IMR-90 (cell line): ENCODE measurements at regions not wholly inside any gene's neighbourhood (a gene's known extent, or its start where the extent isn't known, plus 50 kb on each side); places are given as distances from the start of the nearest gene placed in this dataset.

Experiments used
- ATAC-seq: fragments of 200-7000 bp; cut with Tn5 transposase; 2 replicates; pipeline ENCODE4 v1.9.1; 2020; ENCODE audit warnings: low read depth, mild to moderate bottlenecking, moderate library complexity
- BruUV-seq: library from RNA; stranded (reverse); fragments of 400-500 nt; replicated peaks from 2 replicates; lab custom pipeline; 2021; lab: Mats Ljungman, UMichigan
- CTCF ChIA-PET: fragments of 300-600 bp; formaldehyde crosslinking; extraction: SDS; loops from one replicate; lab custom pipeline; 2021; ENCODE audit warnings: antibody characterized with exemption; lab: Yijun Ruan, JAX
- POLR2A ChIA-PET: fragments of 300-600 bp; sonication (Branson Sonifier 250); formaldehyde crosslinking; loops from one replicate; lab custom pipeline; 2022; ENCODE audit warnings: antibody characterized with exemption; ENCODE audit not compliant: unreplicated experiment; lab: Charles Lee
- DNase-seq: peaks from one replicate; pipeline ENCODE4 v3.0.0; 2013
- H2AFZ ChIP-seq: replicated peaks from 2 replicates; pipeline ENCODE3; 2013; ENCODE audit warnings: low read length, mild to moderate bottlenecking; ENCODE audit not compliant: poor library complexity
- H2AK5ac ChIP-seq: 2 replicates; pipeline ENCODE4 v1.6.1; 2013; ENCODE audit warnings: low read depth, low read length, inconsistent platforms
- H2AK9ac ChIP-seq: replicated peaks from 2 replicates; pipeline ENCODE3; 2013; ENCODE audit warnings: mild to moderate bottlenecking, low read depth, low read length, moderate library complexity; ENCODE audit not compliant: poor library complexity
- H2BK120ac ChIP-seq: 2 replicates; pipeline ENCODE4 v1.6.1; 2013; ENCODE audit warnings: low read depth, low read length, inconsistent platforms
- H2BK15ac ChIP-seq: 3 replicates; pipeline ENCODE4 v1.6.1; 2013; ENCODE audit warnings: low read depth, low read length, inconsistent platforms
- H2BK20ac ChIP-seq: 2 replicates; pipeline ENCODE4 v1.6.1; 2013; ENCODE audit warnings: low read depth, mild to moderate bottlenecking, inconsistent platforms, low read length, moderate library complexity
- H2BK5ac ChIP-seq: 2 replicates; pipeline ENCODE4 v1.6.1; 2013; ENCODE audit warnings: mild to moderate bottlenecking, low read depth, low read length, inconsistent platforms; ENCODE audit not compliant: poor library complexity, severe bottlenecking
- H3K14ac ChIP-seq: replicated peaks from 2 replicates; pipeline ENCODE4 v1.6.1; 2013; ENCODE audit warnings: low read depth, low read length, inconsistent platforms
- H3K18ac ChIP-seq: 2 replicates; pipeline ENCODE4 v1.6.1; 2013; ENCODE audit warnings: low read depth, low read length, control low read depth
- H3K23ac ChIP-seq: 2 replicates; pipeline ENCODE4 v1.6.1; 2013; ENCODE audit warnings: low read depth, low read length, inconsistent platforms
- H3K27ac ChIP-seq: 2 replicates; pipeline ENCODE4 v1.5.1; 2013; ENCODE audit warnings: mild to moderate bottlenecking, control low read depth, low read length; ENCODE audit not compliant: insufficient read depth
- H3K27me3 ChIP-seq: 2 replicates; pipeline ENCODE4 v1.6.1; 2013; ENCODE audit warnings: low read length; ENCODE audit not compliant: control insufficient read depth, insufficient read depth
- H3K36me3 ChIP-seq: 2 replicates; pipeline ENCODE4 v1.6.1; 2013; ENCODE audit warnings: low read length, mixed read lengths; ENCODE audit not compliant: control insufficient read depth, insufficient read depth
- H3K4ac ChIP-seq: 2 replicates; pipeline ENCODE4 v1.6.1; 2013; ENCODE audit warnings: low read depth, low read length, inconsistent platforms
- H3K4me1 ChIP-seq: 2 replicates; pipeline ENCODE4 v1.6.1; 2013; ENCODE audit warnings: low read length, mixed read lengths; ENCODE audit not compliant: control insufficient read depth, insufficient read depth
- H3K4me2 ChIP-seq: 2 replicates; pipeline ENCODE4 v1.6.1; 2013; ENCODE audit warnings: low read depth, mild to moderate bottlenecking, control low read depth, low read length, moderate library complexity
- H3K4me3 ChIP-seq: 2 replicates; pipeline ENCODE4 v1.5.1; 2013; ENCODE audit warnings: low read depth, mild to moderate bottlenecking, control low read depth, low read length, moderate library complexity; ENCODE audit not compliant: insufficient read depth
- H3K56ac ChIP-seq: 2 replicates; pipeline ENCODE4 v1.6.1; 2013; ENCODE audit warnings: low read length, inconsistent platforms; ENCODE audit not compliant: insufficient read depth; ENCODE audit errors: extremely low read depth
- H3K79me1 ChIP-seq, 2 experiments: 2 replicates each; pipeline ENCODE4 v1.6.1; 2013; ENCODE audit warnings: low read length in 2 of 2, inconsistent platforms in 1 of 2, low read depth in 1 of 2
- H3K9ac ChIP-seq: 2 replicates; pipeline ENCODE4 v1.6.1; 2013; ENCODE audit warnings: low read depth, low read length, control low read depth
- H3K9me1 ChIP-seq: 2 replicates; pipeline ENCODE4 v1.6.1; 2013; ENCODE audit warnings: low read length, inconsistent platforms; ENCODE audit not compliant: insufficient read depth
- H3K9me3 ChIP-seq: 2 replicates; pipeline ENCODE4 v1.6.1; 2013; ENCODE audit warnings: low read length; ENCODE audit not compliant: control insufficient read depth, insufficient read depth
- H4K20me1 ChIP-seq: 2 replicates; pipeline ENCODE4 v1.6.1; 2013; ENCODE audit warnings: low read length, inconsistent platforms; ENCODE audit not compliant: insufficient read depth
- H4K5ac ChIP-seq: 2 replicates; pipeline ENCODE4 v1.6.1; 2013; ENCODE audit warnings: mild to moderate bottlenecking, low read depth, low read length, control low read depth
- H4K8ac ChIP-seq, 2 experiments: 2 replicates each; pipeline ENCODE4 v1.6.1; 2013; ENCODE audit warnings: low read depth in 2 of 2, low read length in 2 of 2, control low read depth in 1 of 2, inconsistent platforms in 1 of 2
- H4K91ac ChIP-seq: 2 replicates; pipeline ENCODE4 v1.6.1; 2013; ENCODE audit warnings: low read depth, low read length, inconsistent platforms; ENCODE audit not compliant: insufficient read depth
- MAFK ChIP-seq: IDR thresholded peaks from 2 replicates; pipeline ENCODE4 v1.6.1; 2012; ENCODE audit warnings: low read depth, low read length, improper control_type of control experiment
- WGBS, 2 experiments: methylation state at CpG; one replicate each; pipeline versions ENCODE4 v1.1.5 to v1.1.7; 2013; ENCODE audit warnings: missing lambda C conversion rate in 2 of 2; ENCODE audit not compliant: insufficient read length in 1 of 2; ENCODE audit errors: extremely low coverage in 2 of 2; 5-methylcytosine and 5-hydroxymethylcytosine counted together
- dilution Hi-C: fragments of 300-500 bp; cut with HindIII; formaldehyde crosslinking; loops from one replicate; pipeline ENCODE4 v1.14.3; 2018; ENCODE audit warnings: low sequenced_read_pairs; ENCODE audit not compliant: unreplicated experiment
- in situ Hi-C: fragments of 300-500 bp; cut with MboI; formaldehyde crosslinking; loops from 3 replicates; pipeline ENCODE4 v1.14.3; 2019; ENCODE audit warnings: low sequenced_read_pairs, inconsistent platforms, mixed read lengths
- intact Hi-C: fragments of 100-400 bp; cut with micrococcal nuclease; formaldehyde crosslinking; loops from 2 replicates; pipeline ENCODE4 v1.10.0; 2022
- TF ChIP-seq, protein P1 (sequence below): fragments of 150-350 bp; IDR thresholded peaks from 2 replicates; pipeline ENCODE4 v1.6.1; 2016; ENCODE audit warnings: low read depth, mild to moderate bottlenecking, low read length, moderate library complexity, borderline replicate concordance

DNA sequence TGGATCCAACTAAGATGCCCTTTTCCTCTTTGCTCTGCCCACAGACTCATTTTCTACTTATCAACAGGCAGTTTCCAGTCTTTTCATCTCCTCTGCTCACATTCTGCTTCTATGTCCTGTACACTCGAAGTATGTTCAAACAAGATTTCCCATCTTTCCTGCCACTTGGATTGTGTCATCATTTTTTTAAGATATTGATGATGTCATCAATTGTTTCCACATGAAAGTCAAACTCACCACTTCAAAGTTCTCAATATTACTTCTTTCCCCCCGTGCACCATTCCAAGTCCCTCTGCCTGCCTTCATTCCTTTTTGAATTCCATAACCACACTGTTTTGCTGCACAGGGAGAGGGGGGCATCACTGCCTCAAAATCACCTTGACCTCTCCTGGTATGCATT, 175.0 kb upstream of the RFX3 start:
- DNase-seq (no peak), ATAC-seq (no peak)
- intact Hi-C loops, result no loop called here
- dilution Hi-C loops, result no loop called here
- TF ChIP-seq, protein P1, sequence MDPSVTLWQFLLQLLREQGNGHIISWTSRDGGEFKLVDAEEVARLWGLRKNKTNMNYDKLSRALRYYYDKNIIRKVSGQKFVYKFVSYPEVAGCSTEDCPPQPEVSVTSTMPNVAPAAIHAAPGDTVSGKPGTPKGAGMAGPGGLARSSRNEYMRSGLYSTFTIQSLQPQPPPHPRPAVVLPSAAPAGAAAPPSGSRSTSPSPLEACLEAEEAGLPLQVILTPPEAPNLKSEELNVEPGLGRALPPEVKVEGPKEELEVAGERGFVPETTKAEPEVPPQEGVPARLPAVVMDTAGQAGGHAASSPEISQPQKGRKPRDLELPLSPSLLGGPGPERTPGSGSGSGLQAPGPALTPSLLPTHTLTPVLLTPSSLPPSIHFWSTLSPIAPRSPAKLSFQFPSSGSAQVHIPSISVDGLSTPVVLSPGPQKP, result no peak
- TF ChIP-seq MAFK, result peak; percentile 81
- Histone ChIP-seq H3K9me3 (no peaks in the 10 kb centered on the region), H3K36me3 (no peaks in the 10 kb centered on the region), H3K4me1 (no peaks in the 10 kb centered on the region), H3K27me3 (peaks cover 11% of the 10 kb centered on the region), H4K20me1 (no peaks in the 10 kb centered on the region), H3K18ac (no peak overlapping the region), H3K14ac (no peak overlapping the region), H4K91ac (no peak overlapping the region), H2AK5ac (no peak overlapping the region), H2BK15ac (no peak overlapping the region), H4K5ac (no peak overlapping the region), H2BK5ac (no peak overlapping the region), H3K4me2 (no peak overlapping the region), H3K56ac (no peak overlapping the region), H2AFZ (no peak overlapping the region), H3K9me1 (no peaks in the 10 kb centered on the region), H3K4me3 (no peak overlapping the region), H2BK20ac (no peak overlapping the region), H3K27ac (no peak overlapping the region), H2AK9ac (no peak overlapping the region), H3K9ac (no peak overlapping the region), H3K23ac (no peak overlapping the region), H3K4ac (no peak overlapping the region), H4K8ac (no peak overlapping the region), H2BK120ac (no peak overlapping the region), H3K79me1 (no peaks in the 10 kb centered on the region)
- CTCF ChIA-PET, result no interaction called here
- WGBS, 2 experiments, result no CpG with 5 or more reads among the region's 2 CpGs
- BruUV-seq, result no TSS peak
- in situ Hi-C loops, result no loop called here
- POLR2A ChIA-PET, result no interaction called here
